ENCODE measurements at regions not wholly inside any gene's neighbourhood (a gene's known extent, or its start where the extent isn't known, plus 50 kb on each side); places are given as distances from the start of the nearest gene placed in this dataset.
"Not testable (repeated sequence)": the region's sequence is repeated elsewhere in the genome, so short reads cannot be mapped to it uniquely, and the experiment has no call there.

GRCh38 chrX:56029691-56030090, 202.5 kb upstream of the KLF8 start:
- H3K4me3 ChIP-seq (ENCODE audit: low read depth, low read length): no peak overlapping the region
- no peak for TF ChIP-seq CTCF (IDR thresholded peaks at IDR 0.05; ENCODE audit: insufficient read depth, low read depth, low read length)
- no peak for DNase-seq (ENCODE audit: low read depth)

DNA sequence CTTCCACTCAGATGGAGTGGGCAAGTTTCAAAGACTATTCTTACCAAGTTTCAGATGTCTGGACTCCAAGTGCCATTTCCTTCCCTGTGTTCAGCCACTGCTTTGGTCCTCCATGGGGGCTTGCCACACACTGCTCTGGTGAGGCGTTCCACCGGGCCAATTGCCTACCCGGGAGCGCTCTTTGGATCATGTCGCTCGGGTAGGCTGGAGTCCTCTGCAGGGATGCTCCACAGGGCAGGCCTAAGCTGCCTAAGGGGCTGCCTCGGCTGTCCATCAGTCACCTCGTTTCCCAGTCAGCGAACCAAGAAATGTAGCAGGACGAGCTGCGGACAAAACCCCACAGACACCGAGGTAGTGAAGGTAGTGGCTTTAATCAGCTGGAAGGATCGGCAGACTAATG, 200.7 kb upstream of the KLF8 start:
- TF ChIP-seq CTCF (IDR thresholded peaks at IDR 0.05; ENCODE audit: insufficient read depth, low read depth, low read length): no peak
- no peak for DNase-seq (ENCODE audit: low read depth)
- H3K4me3 ChIP-seq (ENCODE audit: low read depth, low read length): no peak overlapping the region

- DNase-seq (ENCODE audit: low read depth): no peak
- no peak overlapping the region for H3K4me3 ChIP-seq (ENCODE audit: low read depth, low read length)
- TF ChIP-seq CTCF (IDR thresholded peaks at IDR 0.05; ENCODE audit: insufficient read depth, low read depth, low read length): no peak
Observed at GRCh38 chrX:56033495-56034180, 198.5 kb upstream of the KLF8 start.

GRCh38 chrX:56052673-56053330, 179.4 kb upstream of the KLF8 start:
- not testable (repeated sequence) for DNase-seq (ENCODE audit: low read depth); H3K4me3 ChIP-seq (ENCODE audit: low read depth, low read length)

GRCh38 chrX:56057325-56057724, 174.8 kb upstream of the KLF8 start:
- TF ChIP-seq CTCF (IDR thresholded peaks at IDR 0.05; ENCODE audit: insufficient read depth, low read depth, low read length): no peak
- H3K4me3 ChIP-seq (ENCODE audit: low read depth, low read length): no peak overlapping the region
- no peak for DNase-seq (ENCODE audit: low read depth)

GRCh38 chrX:56066016-56066415, 166.1 kb upstream of the KLF8 start:
- H3K4me3 ChIP-seq (ENCODE audit: low read depth, low read length): no peak overlapping the region
- TF ChIP-seq CTCF (IDR thresholded peaks at IDR 0.05; ENCODE audit: insufficient read depth, low read depth, low read length): no peak
- DNase-seq (ENCODE audit: low read depth): no peak

DNA sequence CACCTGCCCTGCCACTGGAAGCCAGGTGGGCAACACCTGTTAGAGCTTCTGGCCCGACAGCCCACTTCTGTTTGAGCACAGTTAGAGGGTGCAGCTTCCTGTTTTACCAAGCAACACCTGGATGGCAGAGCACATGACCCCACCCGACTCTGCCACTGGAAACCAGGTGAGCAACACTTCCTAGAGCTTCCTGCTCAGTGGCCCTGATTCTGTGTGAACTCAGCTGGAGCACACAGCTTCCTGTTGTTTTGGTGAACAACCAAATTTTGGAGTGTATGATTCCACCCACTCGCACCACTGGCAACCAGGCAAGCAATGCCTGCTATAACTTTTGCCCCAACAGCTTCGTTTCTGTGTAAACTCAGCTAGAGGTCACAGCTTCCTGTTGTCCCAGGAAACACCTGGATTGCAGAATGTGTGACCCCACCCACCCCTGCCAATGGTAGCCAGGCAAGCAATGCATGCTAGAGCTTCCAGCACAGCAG, 163.8 kb upstream of the KLF8 start:
- DNase-seq (ENCODE audit: low read depth): no peak
- no peak overlapping the region for H3K4me3 ChIP-seq (ENCODE audit: low read depth, low read length)
- no peak for TF ChIP-seq CTCF (IDR thresholded peaks at IDR 0.05; ENCODE audit: insufficient read depth, low read depth, low read length)

All from fibroblast of villous mesenchyme (primary cell).